CD4-positive, alpha-beta T cell (primary cell): ENCODE measurements at regions not wholly inside any gene's neighbourhood (a gene's known extent, or its start where the extent isn't known, plus 50 kb on each side); places are given as distances from the start of the nearest gene placed in this dataset.

ENCODE experiments used
- ATAC-seq: fragments of 200-7000 bp; cut with Tn5 transposase; one replicate; pipeline ENCODE4 v1.10.0; 2022; ENCODE audit warnings: mild to moderate bottlenecking; ENCODE audit not compliant: poor library complexity
- CTCF ChIA-PET: fragments of 350-600 bp; sonication (Branson Sonifier 250); formaldehyde crosslinking; loops from one replicate; lab custom pipeline; 2021; ENCODE audit warnings: antibody characterized with exemption, inconsistent platforms; lab: Charles Lee
- POLR2A ChIA-PET: fragments of 350-600 bp; sonication (Branson Sonifier 250); formaldehyde crosslinking; loops from one replicate; lab custom pipeline; 2021; ENCODE audit warnings: antibody characterized with exemption, inconsistent platforms; lab: Charles Lee
- DNase-seq, 14 experiments: peaks; one replicate each; pipeline ENCODE4 v3.0.0-alpha.2; 2013 to 2020; ENCODE audit warnings: mixed read lengths in 2 of 14
- H3K27ac ChIP-seq, 2 donors: one replicate each; pipeline versions ENCODE4 v1.5.1 to v1.7.0; 2013; ENCODE audit warnings: low read length in 2 of 2, low read depth in 1 of 2, mild to moderate bottlenecking in 1 of 2
- H3K27me3 ChIP-seq, 2 experiments: 1 replicate in 1 of 2; 2 replicates in 1 of 2; pipeline versions ENCODE4 v1.6.1 to v1.7.0; 2013; ENCODE audit warnings: low read length in 2 of 2, control low read depth in 1 of 2, mild to moderate bottlenecking in 1 of 2, moderate library complexity in 1 of 2; ENCODE audit not compliant: insufficient read depth in 2 of 2, control insufficient read depth in 1 of 2
- H3K36me3 ChIP-seq: one replicate; pipeline ENCODE4 v1.6.1; 2013; ENCODE audit warnings: low read length, control low read depth; ENCODE audit not compliant: insufficient read depth
- H3K4me1 ChIP-seq: one replicate; pipeline ENCODE4 v1.6.1; 2013; ENCODE audit warnings: low read length, control low read depth; ENCODE audit not compliant: insufficient read depth
- H3K4me3 ChIP-seq: one replicate; pipeline ENCODE4 v1.5.1; 2013; ENCODE audit warnings: mild to moderate bottlenecking, low read length, moderate library complexity
- H3K9me3 ChIP-seq, 2 experiments: 1 replicate in 1 of 2; 2 replicates in 1 of 2; pipeline versions ENCODE4 v1.6.1 to v1.7.0; 2013; ENCODE audit warnings: low read length in 2 of 2, mild to moderate bottlenecking in 2 of 2, control low read depth in 1 of 2, moderate library complexity in 1 of 2; ENCODE audit not compliant: control insufficient read depth in 1 of 2, insufficient read depth in 1 of 2
- H3K27ac Mint-ChIP-seq: one replicate; pipeline ENCODE4 v1.8.0; 2020; ENCODE audit warnings: mixed read lengths
- H3K27me3 Mint-ChIP-seq: one replicate; pipeline ENCODE4 v1.8.0; 2021; ENCODE audit warnings: mixed read lengths
- H3K36me3 Mint-ChIP-seq: one replicate; pipeline ENCODE4 v1.8.0; 2021; ENCODE audit warnings: low read depth, mixed read lengths
- H3K4me1 Mint-ChIP-seq: one replicate; pipeline ENCODE4 v1.8.0; 2021; ENCODE audit warnings: low read depth, mixed read lengths
- H3K4me3 Mint-ChIP-seq: one replicate; pipeline ENCODE4 v1.8.0; 2020; ENCODE audit warnings: mild to moderate bottlenecking, mixed read lengths
- H3K9me3 Mint-ChIP-seq: one replicate; pipeline ENCODE4 v1.8.0; 2020; ENCODE audit warnings: mixed read lengths
- CTCF ChIP-seq: fragments of 200-600 bp; IDR thresholded peaks from one replicate; pipeline ENCODE4 v1.8.0; 2022; ENCODE audit warnings: antibody characterized with exemption, mild to moderate bottlenecking
- intact Hi-C, 2 experiments: fragments of 100-400 bp; cut with DNase I in 1 of 2; cut with micrococcal nuclease in 1 of 2; formaldehyde crosslinking; loops; one replicate each; pipeline versions ENCODE4 v1.15.1 to v1.9.0; 2023 to 2025; cut with DNase I, micrococcal nuclease

- no peak for DNase-seq
- ChIA-PET POLR2A (no interaction called here), CTCF (no interaction called here)
- H3K4me3 Mint-ChIP-seq, result no peak overlapping the region
- no peak for TF ChIP-seq CTCF
- no peak for ATAC-seq
- Histone ChIP-seq H3K4me3 (no peak overlapping the region), H3K9me3 (no peaks in the 10 kb centered on the region), H3K27ac (no peak overlapping the region), H3K27me3 (no peaks in the 10 kb centered on the region), H3K36me3 (no peaks in the 10 kb centered on the region), H3K4me1 (no peaks in the 10 kb centered on the region)
- H3K4me1 Mint-ChIP-seq, result no peaks in the 10 kb centered on the region
- intact Hi-C loops, result no loop called here
- no peaks in the 10 kb centered on the region for H3K9me3 Mint-ChIP-seq
- H3K27me3 Mint-ChIP-seq, result peaks cover 15% of the 10 kb centered on the region
- H3K36me3 Mint-ChIP-seq, result no peaks in the 10 kb centered on the region
- H3K27ac Mint-ChIP-seq, result no peak overlapping the region
These were observed 121.6 kb upstream of the HNRNPA3 start for GRCh38 chr2:177090967-177091366.

DNA sequence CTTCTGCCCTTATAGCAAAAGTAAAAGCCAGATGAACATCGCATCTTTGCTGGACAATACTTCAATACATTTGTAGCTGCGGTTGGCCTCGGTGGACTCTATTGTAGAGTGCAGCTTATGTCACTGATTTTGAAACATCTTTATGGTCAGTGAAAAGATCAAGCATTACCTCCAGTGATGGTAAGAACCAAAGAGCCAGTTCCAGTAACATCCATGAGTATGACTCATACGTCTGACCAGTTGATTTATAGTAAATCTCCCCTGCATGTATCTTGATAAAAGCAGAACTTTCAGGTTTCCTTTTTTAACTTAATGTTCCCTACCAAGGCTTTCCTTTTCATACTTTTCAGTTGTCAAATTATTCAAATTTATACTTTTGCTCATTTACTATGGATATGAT, 119.2 kb upstream of the HNRNPA3 start:
- H3K36me3 ChIP-seq, result no peaks in the 10 kb centered on the region
- H3K9me3 Mint-ChIP-seq, result no peaks in the 10 kb centered on the region
- DNase-seq (no peak), ATAC-seq (no peak)
- intact Hi-C loops, result no loop called here
- TF ChIP-seq CTCF, result no peak
- ChIA-PET CTCF (no interaction called here), POLR2A (no interaction called here)
- no peaks in the 10 kb centered on the region for H3K4me1 ChIP-seq
- H3K4me3 Mint-ChIP-seq, result no peak overlapping the region
- H3K27ac Mint-ChIP-seq, result no peak overlapping the region
- no peaks in the 10 kb centered on the region for H3K4me1 Mint-ChIP-seq
- no peak overlapping the region for H3K27ac ChIP-seq
- H3K36me3 Mint-ChIP-seq, result no peaks in the 10 kb centered on the region
- H3K27me3 ChIP-seq, result peaks cover 0 to 4% of the 10 kb centered on the region in 2 experiments
- H3K4me3 ChIP-seq, result no peak overlapping the region
- H3K9me3 ChIP-seq, result no peaks in the 10 kb centered on the region
- peaks cover 26% of the 10 kb centered on the region for H3K27me3 Mint-ChIP-seq

- CTCF ChIA-PET, result no interaction called here
These were observed 114.5 kb upstream of the HNRNPA3 start for GRCh38 chr2:177098001-177098613.

More at GRCh38 chr2:177098001-177098613, 114.5 kb upstream of the HNRNPA3 start:
- no peak for ATAC-seq
- peaks cover 24% of the 10 kb centered on the region for H3K27me3 Mint-ChIP-seq
- H3K36me3 ChIP-seq, result no peaks in the 10 kb centered on the region
- H3K9me3 ChIP-seq, result peaks cover 0 to 4% of the 10 kb centered on the region in 2 experiments
- H3K36me3 Mint-ChIP-seq, result no peaks in the 10 kb centered on the region
- H3K4me3 ChIP-seq, result no peak overlapping the region
- no peak overlapping the region for H3K4me3 Mint-ChIP-seq
- POLR2A ChIA-PET, result no interaction called here
- no peaks in the 10 kb centered on the region for H3K4me1 Mint-ChIP-seq
- no peak overlapping the region for H3K27ac ChIP-seq
- peaks cover 3% of the 10 kb centered on the region for H3K9me3 Mint-ChIP-seq
- H3K27ac Mint-ChIP-seq, result no peak overlapping the region
- TF ChIP-seq CTCF, result no peak
- no peaks in the 10 kb centered on the region for H3K4me1 ChIP-seq
- no peak for DNase-seq
- peaks cover 2 to 4% of the 10 kb centered on the region in 2 experiments for H3K27me3 ChIP-seq
- intact Hi-C loops, result no loop called here
